HCT116 (cell line): ENCODE measurements at regions not wholly inside any gene's neighbourhood (a gene's known extent, or its start where the extent isn't known, plus 50 kb on each side); places are given as distances from the start of the nearest gene placed in this dataset.

Experiments used
- ATAC-seq: fragments of 200-7000 bp; cut with Tn5 transposase; 2 replicates; pipeline ENCODE4 v1.9.1; 2020; ENCODE audit warnings: mild to moderate bottlenecking, moderate library complexity
- BruUV-seq: library from RNA; stranded (reverse); fragments of 400-500 nt; replicated peaks from 2 replicates; lab custom pipeline; 2021; lab: Mats Ljungman, UMichigan
- CTCF ChIA-PET: fragments of 300-600 bp; sonication (Branson Sonifier 250); formaldehyde crosslinking; loops from one replicate; lab custom pipeline; 2021; ENCODE audit warnings: antibody characterized with exemption; lab: Charles Lee
- POLR2A ChIA-PET: fragments of 300-600, 350-600 bp; sonication (Branson Sonifier 250); formaldehyde crosslinking; loops from one replicate; lab custom pipeline; 2021; ENCODE audit warnings: antibody characterized with exemption; lab: Charles Lee
- RAD21 ChIA-PET, 2 experiments: fragments of 300-600 bp; sonication (Branson Sonifier 250); formaldehyde crosslinking; loops; one replicate each; lab custom pipeline; 2023; ENCODE audit warnings: low total read pairs in 2 of 2; ENCODE audit not compliant: uncharacterized antibody in 2 of 2, unreplicated experiment in 2 of 2, low non-redundant PET in 1 of 2; lab: Charles Lee
- DNase-seq: peaks from one replicate; pipeline ENCODE4 v3.0.0-alpha.2; 2010; ENCODE audit warnings: low read depth, low spot score
- H2AFZ ChIP-seq: fragments of 200-600 bp; shearing (Covaris generic), sonication (generic); 2 replicates; pipeline ENCODE4 v1.6.1; 2017; ENCODE audit warnings: low read depth, mixed run types, mixed read lengths, antibody characterized with exemption, low read length; ENCODE audit not compliant: poor library complexity, severe bottlenecking
- H3K27ac ChIP-seq: 2 replicates; pipeline ENCODE4 v1.5.1; 2012; ENCODE audit warnings: low read depth, low read length
- H3K27me3 ChIP-seq: fragments of 200-600 bp; sonication (generic); 2 replicates; pipeline ENCODE4 v1.6.1; 2016; ENCODE audit warnings: mixed run types, low read length, mixed read lengths; ENCODE audit not compliant: insufficient read depth
- H3K36me3 ChIP-seq, 2 experiments: fragments of 200-500 bp in 1 of 2; fragments of 200-600 bp in 1 of 2; sonication (Bioruptor generic) in 1 of 2; sonication (generic) in 1 of 2; 2 replicates each; pipeline versions ENCODE4 v1.5.1 to v1.6.1; 2014 to 2016; ENCODE audit warnings: low read length in 2 of 2, inconsistent platforms in 1 of 2, mixed read lengths in 1 of 2, mixed run types in 1 of 2; ENCODE audit not compliant: insufficient read depth in 2 of 2, control insufficient read depth in 1 of 2
- H3K4me1 ChIP-seq, 2 experiments: fragments of 200-600 bp in 1 of 2; sonication (generic) in 1 of 2; 2 replicates each; pipeline versions ENCODE4 v1.5.1 to v1.6.1; 2012 to 2017; ENCODE audit warnings: low read length in 2 of 2, inconsistent platforms in 1 of 2, mild to moderate bottlenecking in 1 of 2, mixed read lengths in 1 of 2, mixed run types in 1 of 2, moderate library complexity in 1 of 2; ENCODE audit not compliant: insufficient read depth in 2 of 2, control insufficient read depth in 1 of 2
- H3K4me2 ChIP-seq: fragments of 200-600 bp; sonication (generic); 2 replicates; pipeline ENCODE4 v1.6.1; 2017; ENCODE audit warnings: mixed run types, low read length, mixed read lengths
- H3K4me3 ChIP-seq, 2 experiments: fragments of 200-600 bp in 1 of 2; sonication (generic) in 1 of 2; replicated peaks in 1 of 2; 2 replicates each; pipeline ENCODE4 v1.5.1; 2011 to 2016; ENCODE audit warnings: low read length in 2 of 2, control low read depth in 1 of 2, low read depth in 1 of 2, mild to moderate bottlenecking in 1 of 2, mixed read lengths in 1 of 2, mixed run types in 1 of 2
- H3K79me2 ChIP-seq: fragments of 200-600 bp; sonication (generic); 2 replicates; pipeline ENCODE4 v1.6.1; 2017; ENCODE audit warnings: mild to moderate bottlenecking, mixed run types, low read length, moderate library complexity, mixed read lengths; ENCODE audit not compliant: insufficient read depth
- H3K9ac ChIP-seq: fragments of 200-600 bp; sonication (generic); 2 replicates; pipeline ENCODE4 v1.6.1; 2016; ENCODE audit warnings: low read length, mixed read lengths
- H3K9me2 ChIP-seq: fragments of 200-600 bp; sonication (generic), shearing (Covaris generic); 2 replicates; pipeline ENCODE4 v1.6.1; 2017; ENCODE audit warnings: mixed run types, mild to moderate bottlenecking, moderate library complexity; ENCODE audit not compliant: insufficient read depth
- H3K9me3 ChIP-seq, 2 experiments: fragments of 200-500 bp in 1 of 2; fragments of 200-600 bp in 1 of 2; sonication (Bioruptor generic) in 1 of 2; sonication (generic) in 1 of 2; 2 replicates each; pipeline ENCODE4 v1.6.1; 2014 to 2017; ENCODE audit warnings: low read length in 2 of 2, mixed read lengths in 2 of 2, inconsistent platforms in 1 of 2, low read depth in 1 of 2, mild to moderate bottlenecking in 1 of 2, mixed run types in 1 of 2, moderate library complexity in 1 of 2; ENCODE audit not compliant: control insufficient read depth in 1 of 2, insufficient read depth in 1 of 2
- H4K20me1 ChIP-seq: fragments of 200-600 bp; sonication (generic), shearing (Covaris generic); 2 replicates; pipeline ENCODE4 v1.6.1; 2017; ENCODE audit warnings: mixed run types, mild to moderate bottlenecking, moderate library complexity; ENCODE audit not compliant: insufficient read depth
- CBX3 ChIP-seq: IDR thresholded peaks from 2 replicates; pipeline ENCODE4 v1.6.1; 2012; ENCODE audit warnings: low read depth
- ELF1 ChIP-seq: IDR thresholded peaks from 2 replicates; pipeline ENCODE4 v1.6.1; 2012; ENCODE audit warnings: low read depth, borderline replicate concordance
- JUND ChIP-seq: IDR thresholded peaks from 2 replicates; pipeline ENCODE4 v1.6.1; 2012
- POLR2A ChIP-seq: IDR thresholded peaks from 2 replicates; pipeline ENCODE4 v1.7.0; 2011; ENCODE audit warnings: borderline replicate concordance; ENCODE audit not compliant: insufficient read depth, insufficient read length; ENCODE audit errors: extremely low read depth
- POLR2AphosphoS5 ChIP-seq: IDR thresholded peaks from 2 replicates; pipeline ENCODE4 v1.6.1; 2011; ENCODE audit warnings: mild to moderate bottlenecking, low read depth, low read length, moderate library complexity
- SIN3A ChIP-seq: IDR thresholded peaks from 2 replicates; pipeline ENCODE4 v1.6.1; 2012; ENCODE audit warnings: low read depth
- SP1 ChIP-seq: IDR thresholded peaks from 2 replicates; pipeline ENCODE4 v1.6.1; 2012; ENCODE audit warnings: low read depth
- TCF7L2 ChIP-seq: IDR thresholded peaks from 2 replicates; pipeline ENCODE4 v1.7.0; 2011; ENCODE audit warnings: borderline replicate concordance, inconsistent platforms; ENCODE audit not compliant: insufficient read depth, insufficient read length; ENCODE audit errors: extremely low read depth
- ZFX ChIP-seq: fragments of 450-650 bp; IDR thresholded peaks from 2 replicates; pipeline ENCODE4 v1.6.1; 2017
- ZNF274 ChIP-seq: fragments of 200-500 bp; sonication (Bioruptor generic); IDR thresholded peaks from 2 replicates; pipeline ENCODE4 v1.6.1; 2014; ENCODE audit warnings: mild to moderate bottlenecking, low read depth, low read length, inconsistent platforms
- intact Hi-C: fragments of 100-400 bp; cut with micrococcal nuclease; formaldehyde crosslinking; loops from 2 replicates; pipeline ENCODE4 v1.10.0; 2022
- TF ChIP-seq, protein P1 (sequence below), 3 experiments: fragments of 200-600 bp in 1 of 3; sonication (generic) in 1 of 3; IDR thresholded peaks in 2 of 3; conservative IDR thresholded peaks in 1 of 3; 2 replicates each; pipeline ENCODE4 v1.5.1; 2012 to 2017; ENCODE audit warnings: low read depth in 2 of 3, low read length in 2 of 3, antibody characterized with exemption in 1 of 3, borderline replicate concordance in 1 of 3, control low read depth in 1 of 3, mild to moderate bottlenecking in 1 of 3, mixed read lengths in 1 of 3, mixed run types in 1 of 3, moderate library complexity in 1 of 3; ENCODE audit not compliant: insufficient read depth in 1 of 3
- TF ChIP-seq, protein P2 (sequence below): IDR thresholded peaks from 2 replicates; pipeline ENCODE4 v1.6.1; 2012; ENCODE audit warnings: low read depth
- TF ChIP-seq, protein P3 (sequence below): IDR thresholded peaks from 2 replicates; pipeline ENCODE4 v1.6.1; 2011; ENCODE audit warnings: mild to moderate bottlenecking, low read length, moderate library complexity; ENCODE audit not compliant: insufficient replicate concordance; ENCODE audit errors: extremely low read depth

GRCh38 chr1:58896246-58897183 lies 112.7 kb upstream of the JUN start:
- Histone ChIP-seq H3K4me2 (peak overlapping the region; percentile 24; the same call in 1 of the 2 replicates), H3K27ac (no peak overlapping the region), H3K9me2 (no peaks in the 10 kb centered on the region), H3K27me3 (no peaks in the 10 kb centered on the region), H3K4me1 (peaks cover 0 to 10% of the 10 kb centered on the region in 2 experiments; a peak in 1 of 4 replicates), H3K4me3 (no peak overlapping the region), H4K20me1 (no peaks in the 10 kb centered on the region), H3K36me3 (no peaks in the 10 kb centered on the region), H3K9ac (no peak overlapping the region), H2AFZ (no peak overlapping the region), H3K79me2 (no peaks in the 10 kb centered on the region), H3K9me3 (no peaks in the 10 kb centered on the region)
- no TSS peak for BruUV-seq
- DNase-seq (no peak), ATAC-seq (peak; percentile 64)
- ChIA-PET POLR2A (interaction anchor here (0.9 to 2.8 kb wide), 2 partner anchors 15 to 113 kb away, joined by 3 to 8 read pairs; partner anchors contain the start of gene JUN), CTCF (interaction anchor here (0.7 kb wide), 1 partner anchor 48 kb away, joined by 3 read pairs; no protein-coding TSS in a partner anchor), RAD21 (interaction anchor here in 1 of 2 experiments (1.3 kb wide), 1 partner anchor 80 kb away, joined by 3 read pairs; no protein-coding TSS in a partner anchor)
- TF ChIP-seq SP1 = no peak; the same call in 1 of the 2 replicates
- TF ChIP-seq, protein P1, sequence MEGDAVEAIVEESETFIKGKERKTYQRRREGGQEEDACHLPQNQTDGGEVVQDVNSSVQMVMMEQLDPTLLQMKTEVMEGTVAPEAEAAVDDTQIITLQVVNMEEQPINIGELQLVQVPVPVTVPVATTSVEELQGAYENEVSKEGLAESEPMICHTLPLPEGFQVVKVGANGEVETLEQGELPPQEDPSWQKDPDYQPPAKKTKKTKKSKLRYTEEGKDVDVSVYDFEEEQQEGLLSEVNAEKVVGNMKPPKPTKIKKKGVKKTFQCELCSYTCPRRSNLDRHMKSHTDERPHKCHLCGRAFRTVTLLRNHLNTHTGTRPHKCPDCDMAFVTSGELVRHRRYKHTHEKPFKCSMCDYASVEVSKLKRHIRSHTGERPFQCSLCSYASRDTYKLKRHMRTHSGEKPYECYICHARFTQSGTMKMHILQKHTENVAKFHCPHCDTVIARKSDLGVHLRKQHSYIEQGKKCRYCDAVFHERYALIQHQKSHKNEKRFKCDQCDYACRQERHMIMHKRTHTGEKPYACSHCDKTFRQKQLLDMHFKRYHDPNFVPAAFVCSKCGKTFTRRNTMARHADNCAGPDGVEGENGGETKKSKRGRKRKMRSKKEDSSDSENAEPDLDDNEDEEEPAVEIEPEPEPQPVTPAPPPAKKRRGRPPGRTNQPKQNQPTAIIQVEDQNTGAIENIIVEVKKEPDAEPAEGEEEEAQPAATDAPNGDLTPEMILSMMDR (IDR thresholded peaks at IDR 0.05 in 2 of 3, conservative IDR thresholded peaks at IDR 0.05 in 1 of 3; ENCODE audit: borderline replicate concordance in 1 of 3, insufficient read depth in 1 of 3, low read depth in 2 of 3, low read length in 2 of 3) = no peak
- no peak for TF ChIP-seq POLR2AphosphoS5
- TF ChIP-seq CBX3 = no peak
- TF ChIP-seq, protein P2, sequence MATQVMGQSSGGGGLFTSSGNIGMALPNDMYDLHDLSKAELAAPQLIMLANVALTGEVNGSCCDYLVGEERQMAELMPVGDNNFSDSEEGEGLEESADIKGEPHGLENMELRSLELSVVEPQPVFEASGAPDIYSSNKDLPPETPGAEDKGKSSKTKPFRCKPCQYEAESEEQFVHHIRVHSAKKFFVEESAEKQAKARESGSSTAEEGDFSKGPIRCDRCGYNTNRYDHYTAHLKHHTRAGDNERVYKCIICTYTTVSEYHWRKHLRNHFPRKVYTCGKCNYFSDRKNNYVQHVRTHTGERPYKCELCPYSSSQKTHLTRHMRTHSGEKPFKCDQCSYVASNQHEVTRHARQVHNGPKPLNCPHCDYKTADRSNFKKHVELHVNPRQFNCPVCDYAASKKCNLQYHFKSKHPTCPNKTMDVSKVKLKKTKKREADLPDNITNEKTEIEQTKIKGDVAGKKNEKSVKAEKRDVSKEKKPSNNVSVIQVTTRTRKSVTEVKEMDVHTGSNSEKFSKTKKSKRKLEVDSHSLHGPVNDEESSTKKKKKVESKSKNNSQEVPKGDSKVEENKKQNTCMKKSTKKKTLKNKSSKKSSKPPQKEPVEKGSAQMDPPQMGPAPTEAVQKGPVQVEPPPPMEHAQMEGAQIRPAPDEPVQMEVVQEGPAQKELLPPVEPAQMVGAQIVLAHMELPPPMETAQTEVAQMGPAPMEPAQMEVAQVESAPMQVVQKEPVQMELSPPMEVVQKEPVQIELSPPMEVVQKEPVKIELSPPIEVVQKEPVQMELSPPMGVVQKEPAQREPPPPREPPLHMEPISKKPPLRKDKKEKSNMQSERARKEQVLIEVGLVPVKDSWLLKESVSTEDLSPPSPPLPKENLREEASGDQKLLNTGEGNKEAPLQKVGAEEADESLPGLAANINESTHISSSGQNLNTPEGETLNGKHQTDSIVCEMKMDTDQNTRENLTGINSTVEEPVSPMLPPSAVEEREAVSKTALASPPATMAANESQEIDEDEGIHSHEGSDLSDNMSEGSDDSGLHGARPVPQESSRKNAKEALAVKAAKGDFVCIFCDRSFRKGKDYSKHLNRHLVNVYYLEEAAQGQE = no peak
- no peak for TF ChIP-seq TCF7L2
- TF ChIP-seq ZNF274 = no peak
- TF ChIP-seq ELF1 = no peak
- no peak for TF ChIP-seq SIN3A
- TF ChIP-seq JUND = no peak
- no peak for TF ChIP-seq POLR2A
- TF ChIP-seq ZFX = no peak
- TF ChIP-seq, protein P3, sequence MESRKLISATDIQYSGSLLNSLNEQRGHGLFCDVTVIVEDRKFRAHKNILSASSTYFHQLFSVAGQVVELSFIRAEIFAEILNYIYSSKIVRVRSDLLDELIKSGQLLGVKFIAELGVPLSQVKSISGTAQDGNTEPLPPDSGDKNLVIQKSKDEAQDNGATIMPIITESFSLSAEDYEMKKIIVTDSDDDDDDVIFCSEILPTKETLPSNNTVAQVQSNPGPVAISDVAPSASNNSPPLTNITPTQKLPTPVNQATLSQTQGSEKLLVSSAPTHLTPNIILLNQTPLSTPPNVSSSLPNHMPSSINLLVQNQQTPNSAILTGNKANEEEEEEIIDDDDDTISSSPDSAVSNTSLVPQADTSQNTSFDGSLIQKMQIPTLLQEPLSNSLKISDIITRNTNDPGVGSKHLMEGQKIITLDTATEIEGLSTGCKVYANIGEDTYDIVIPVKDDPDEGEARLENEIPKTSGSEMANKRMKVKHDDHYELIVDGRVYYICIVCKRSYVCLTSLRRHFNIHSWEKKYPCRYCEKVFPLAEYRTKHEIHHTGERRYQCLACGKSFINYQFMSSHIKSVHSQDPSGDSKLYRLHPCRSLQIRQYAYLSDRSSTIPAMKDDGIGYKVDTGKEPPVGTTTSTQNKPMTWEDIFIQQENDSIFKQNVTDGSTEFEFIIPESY = no peak
- intact Hi-C loops = no loop called here
